ENCODE measurements at regions not wholly inside any gene's neighbourhood (a gene's known extent, or its start where the extent isn't known, plus 50 kb on each side); places are given as distances from the start of the nearest gene placed in this dataset.

GRCh38 chr18:31247574-31248199 lies 70.3 kb upstream of the DSG1 start:
- Histone ChIP-seq H3K79me2 (ENCODE audit: insufficient read depth, low read length) (no peaks in the 10 kb centered on the region), H3K27ac (ENCODE audit: low read depth, low read length) (no peak overlapping the region), H2AFZ (ENCODE audit: low read length) (no peak overlapping the region), H4K20me1 (ENCODE audit: insufficient read depth, low read length) (no peaks in the 10 kb centered on the region), H3K4me2 (ENCODE audit: insufficient read depth, low read length) (no peak overlapping the region), H3K9me3 (ENCODE audit: low read depth, low read length) (no peaks in the 10 kb centered on the region), H3K27me3 (ENCODE audit: insufficient read depth, low read length) (no peaks in the 10 kb centered on the region), H3K36me3 (ENCODE audit: insufficient read depth, low read length) (no peaks in the 10 kb centered on the region), H3K4me1 (ENCODE audit: insufficient read depth, low read length) (no peaks in the 10 kb centered on the region), H3K4me3 (ENCODE audit: insufficient read depth, low read length) (no peak overlapping the region)
- no peak for DNase-seq (ENCODE audit: insufficient read length, low spot score, missing footprints)
- no peak for TF ChIP-seq CTCF (IDR thresholded peaks at IDR 0.05; ENCODE audit: extremely low read depth, low read depth, low read length)

DNA sequence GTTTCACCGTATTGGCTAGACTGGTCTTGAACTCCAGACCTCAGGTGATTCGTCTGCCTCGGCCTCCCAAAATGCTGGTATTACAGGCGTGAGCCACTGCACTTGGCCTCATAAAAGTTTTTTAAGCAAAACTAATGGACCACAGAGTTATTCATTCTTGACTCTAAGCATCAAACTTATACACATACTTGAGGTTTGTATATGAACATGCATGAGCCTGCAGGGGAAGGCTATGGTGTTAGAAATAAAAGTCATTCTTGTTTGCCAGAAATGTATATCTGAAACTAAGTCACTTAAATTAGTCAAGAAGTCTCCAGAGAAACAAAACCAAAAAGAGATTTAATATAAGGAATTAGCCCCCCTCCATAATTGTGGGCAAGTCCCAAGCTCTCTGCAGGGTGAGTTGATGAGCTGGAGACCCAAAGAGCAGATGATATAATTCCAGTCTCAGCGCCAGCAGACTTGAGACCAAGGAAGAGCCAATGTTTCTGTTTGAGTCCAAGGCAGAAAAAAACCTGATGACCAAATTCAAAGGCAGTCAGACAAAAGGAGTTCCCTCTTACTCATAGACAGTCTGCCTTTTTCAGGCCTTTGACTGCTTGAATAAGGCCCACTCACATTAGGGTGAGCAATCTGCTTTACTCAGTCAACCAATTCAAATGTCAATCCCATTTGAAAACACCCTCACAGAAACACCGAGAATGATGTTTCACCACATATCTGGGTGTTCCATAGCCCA lies 69.0 kb upstream of the DSG1 start:
- H3K4me2 ChIP-seq (ENCODE audit: insufficient read depth, low read length) = no peak overlapping the region
- no peak overlapping the region for H3K4me3 ChIP-seq (ENCODE audit: insufficient read depth, low read length)
- no peak for TF ChIP-seq CTCF (IDR thresholded peaks at IDR 0.05; ENCODE audit: extremely low read depth, low read depth, low read length)
- H3K4me1 ChIP-seq (ENCODE audit: insufficient read depth, low read length) = no peaks in the 10 kb centered on the region
- no peak overlapping the region for H3K27ac ChIP-seq (ENCODE audit: low read depth, low read length)
- H3K27me3 ChIP-seq (ENCODE audit: insufficient read depth, low read length) = no peaks in the 10 kb centered on the region
- H3K79me2 ChIP-seq (ENCODE audit: insufficient read depth, low read length) = no peaks in the 10 kb centered on the region
- no peak for DNase-seq (ENCODE audit: insufficient read length, low spot score, missing footprints)
- no peak overlapping the region for H2AFZ ChIP-seq (ENCODE audit: low read length)
- no peaks in the 10 kb centered on the region for H3K36me3 ChIP-seq (ENCODE audit: insufficient read depth, low read length)
- no peaks in the 10 kb centered on the region for H4K20me1 ChIP-seq (ENCODE audit: insufficient read depth, low read length)
- no peaks in the 10 kb centered on the region for H3K9me3 ChIP-seq (ENCODE audit: low read depth, low read length)

DNA sequence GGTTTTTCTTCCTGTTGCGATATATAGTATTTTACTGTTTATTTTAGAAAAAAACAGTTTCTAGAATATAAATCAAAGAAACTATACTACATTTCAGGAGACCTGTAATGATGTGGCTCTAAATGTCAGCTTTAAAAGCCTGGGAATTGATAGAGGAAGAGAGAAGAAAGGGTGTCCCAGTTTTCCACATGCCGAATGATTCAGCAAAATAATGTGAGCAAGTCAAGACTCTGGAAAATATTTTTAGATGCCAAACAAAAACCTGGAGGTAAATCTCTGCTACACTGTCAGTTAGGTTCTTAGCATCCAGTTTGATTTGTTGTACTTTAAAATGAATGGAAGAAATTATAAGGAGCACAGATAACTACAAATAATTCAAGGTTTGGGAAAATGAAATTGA lies 67.1 kb upstream of the DSG1 start:
- Histone ChIP-seq H4K20me1 (ENCODE audit: insufficient read depth, low read length) (no peaks in the 10 kb centered on the region), H3K9me3 (ENCODE audit: low read depth, low read length) (no peaks in the 10 kb centered on the region), H3K4me3 (ENCODE audit: insufficient read depth, low read length) (no peak overlapping the region), H3K79me2 (ENCODE audit: insufficient read depth, low read length) (no peaks in the 10 kb centered on the region), H3K27ac (ENCODE audit: low read depth, low read length) (no peak overlapping the region), H3K27me3 (ENCODE audit: insufficient read depth, low read length) (no peaks in the 10 kb centered on the region), H3K36me3 (ENCODE audit: insufficient read depth, low read length) (no peaks in the 10 kb centered on the region), H2AFZ (ENCODE audit: low read length) (no peak overlapping the region), H3K4me1 (ENCODE audit: insufficient read depth, low read length) (no peaks in the 10 kb centered on the region), H3K4me2 (ENCODE audit: insufficient read depth, low read length) (no peak overlapping the region)
- no peak for DNase-seq (ENCODE audit: insufficient read length, low spot score, missing footprints)
- TF ChIP-seq CTCF (IDR thresholded peaks at IDR 0.05; ENCODE audit: extremely low read depth, low read depth, low read length) = no peak

DNA sequence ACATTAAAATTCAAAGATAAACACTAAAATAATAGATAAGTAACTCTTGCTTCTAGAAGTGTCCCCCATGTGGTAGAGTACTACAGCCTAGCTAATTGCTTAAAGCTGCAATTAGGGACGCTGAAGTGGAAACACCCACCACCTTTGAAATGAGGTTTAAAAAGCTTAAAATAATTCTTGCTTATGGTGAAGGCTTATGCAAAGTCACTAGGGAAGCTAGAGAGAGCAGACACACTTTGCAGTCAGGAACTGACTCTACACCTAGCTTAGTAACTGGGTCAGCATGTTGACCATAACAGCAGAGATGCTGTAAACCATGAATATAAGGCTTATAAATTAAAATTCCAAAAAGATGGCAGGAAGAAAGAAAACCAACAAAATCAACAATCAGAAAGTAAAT lies 65.4 kb upstream of the DSG1 start:
- H3K27me3 ChIP-seq (ENCODE audit: insufficient read depth, low read length) = no peaks in the 10 kb centered on the region
- no peak for TF ChIP-seq CTCF (IDR thresholded peaks at IDR 0.05; ENCODE audit: extremely low read depth, low read depth, low read length)
- no peak for DNase-seq (ENCODE audit: insufficient read length, low spot score, missing footprints)
- no peaks in the 10 kb centered on the region for H4K20me1 ChIP-seq (ENCODE audit: insufficient read depth, low read length)
- H3K36me3 ChIP-seq (ENCODE audit: insufficient read depth, low read length) = no peaks in the 10 kb centered on the region
- no peaks in the 10 kb centered on the region for H3K4me1 ChIP-seq (ENCODE audit: insufficient read depth, low read length)
- no peaks in the 10 kb centered on the region for H3K9me3 ChIP-seq (ENCODE audit: low read depth, low read length)
- no peak overlapping the region for H3K4me2 ChIP-seq (ENCODE audit: insufficient read depth, low read length)
- no peaks in the 10 kb centered on the region for H3K79me2 ChIP-seq (ENCODE audit: insufficient read depth, low read length)
- no peak overlapping the region for H3K27ac ChIP-seq (ENCODE audit: low read depth, low read length)
- no peak overlapping the region for H3K4me3 ChIP-seq (ENCODE audit: insufficient read depth, low read length)
- H2AFZ ChIP-seq (ENCODE audit: low read length) = no peak overlapping the region
